Stomach (tissue), 4 donors: ENCODE measurements at regions not wholly inside any gene's neighbourhood (a gene's known extent, or its start where the extent isn't known, plus 50 kb on each side); places are given as distances from the start of the nearest gene placed in this dataset.

Experiments
- CTCF ChIP-seq, 7 experiments: fragments of 450-650 bp in 4 of 7; fragments of 200-600 bp in 3 of 7; sonication (generic) in 3 of 7; IDR thresholded peaks; one replicate each; pipeline ENCODE4 v1.5.1; 2016 to 2019; ENCODE audit warnings: antibody characterized with exemption in 7 of 7, control low read depth in 2 of 7, mild to moderate bottlenecking in 1 of 7
- EP300 ChIP-seq: sonication (generic); formaldehyde crosslinking; IDR thresholded peaks from one replicate; pipeline ENCODE4 v1.6.1; 2017; ENCODE audit warnings: antibody characterized with exemption
- POLR2A ChIP-seq, 4 donors: fragments of 450-650 bp; IDR thresholded peaks; one replicate each; pipeline ENCODE4 v1.6.1; 2016; ENCODE audit warnings: antibody characterized with exemption in 4 of 4, control low read depth in 2 of 4, mild to moderate bottlenecking in 1 of 4, moderate library complexity in 1 of 4
- POLR2AphosphoS5 ChIP-seq, 3 donors: sonication (generic); formaldehyde crosslinking; IDR thresholded peaks; one replicate each; pipeline ENCODE4 v1.6.1; 2016; ENCODE audit warnings: antibody characterized with exemption in 3 of 3

- TF ChIP-seq CTCF (IDR thresholded peaks at IDR 0.05), result no peak
- TF ChIP-seq POLR2AphosphoS5 (IDR thresholded peaks at IDR 0.05), result no peak
- no peak for TF ChIP-seq EP300
- no peak for TF ChIP-seq POLR2A (IDR thresholded peaks at IDR 0.05)
Observed at GRCh38 chr13:74922963-74923362, 559.0 kb downstream of the TBC1D4 start.
